Calu3 (cell line): ENCODE measurements at regions not wholly inside any gene's neighbourhood (a gene's known extent, or its start where the extent isn't known, plus 50 kb on each side); places are given as distances from the start of the nearest gene placed in this dataset.

Source experiments
- BruUV-seq: library from RNA; stranded (reverse); fragments of 400-500 nt; replicated peaks from 2 replicates; lab custom pipeline; 2021; lab: Mats Ljungman, UMichigan
- CTCF ChIA-PET: fragments of 300-600 bp; sonication (Branson Sonifier 250); formaldehyde crosslinking; loops from one replicate; lab custom pipeline; 2022; ENCODE audit warnings: antibody characterized with exemption; lab: Charles Lee
- DNase-seq: peaks from one replicate; pipeline ENCODE4 v3.0.0; 2022
- H3K27ac Mint-ChIP-seq: one replicate; pipeline ENCODE4 v1.8.0; 2022; ENCODE audit warnings: mixed read lengths; ENCODE audit not compliant: unreplicated experiment
- H3K27me3 Mint-ChIP-seq: one replicate; pipeline ENCODE4 v1.8.0; 2022; ENCODE audit warnings: mixed read lengths; ENCODE audit not compliant: unreplicated experiment
- H3K36me3 Mint-ChIP-seq: one replicate; pipeline ENCODE4 v1.8.0; 2022; ENCODE audit warnings: mild to moderate bottlenecking, moderate library complexity, mixed read lengths; ENCODE audit not compliant: insufficient read depth, unreplicated experiment
- H3K4me1 Mint-ChIP-seq: one replicate; pipeline ENCODE4 v1.8.0; 2022; ENCODE audit warnings: mild to moderate bottlenecking, low read depth, mixed read lengths; ENCODE audit not compliant: unreplicated experiment
- H3K4me3 Mint-ChIP-seq: one replicate; pipeline ENCODE4 v1.8.0; 2022; ENCODE audit warnings: mild to moderate bottlenecking, low read depth, moderate library complexity, mixed read lengths; ENCODE audit not compliant: unreplicated experiment
- H3K9me3 Mint-ChIP-seq: one replicate; pipeline ENCODE4 v1.8.0; 2022; ENCODE audit warnings: low read depth, mixed read lengths; ENCODE audit not compliant: unreplicated experiment
- intact Hi-C: fragments of 100-400 bp; cut with micrococcal nuclease; formaldehyde crosslinking; loops from one replicate; pipeline ENCODE4 v1.10.0; 2022; ENCODE audit not compliant: unreplicated experiment
- TF ChIP-seq, protein P1 (sequence below): fragments of 200-600 bp; IDR thresholded peaks from one replicate; pipeline ENCODE4 v1.8.0; 2022; ENCODE audit warnings: antibody characterized with exemption; ENCODE audit not compliant: unreplicated experiment

DNA sequence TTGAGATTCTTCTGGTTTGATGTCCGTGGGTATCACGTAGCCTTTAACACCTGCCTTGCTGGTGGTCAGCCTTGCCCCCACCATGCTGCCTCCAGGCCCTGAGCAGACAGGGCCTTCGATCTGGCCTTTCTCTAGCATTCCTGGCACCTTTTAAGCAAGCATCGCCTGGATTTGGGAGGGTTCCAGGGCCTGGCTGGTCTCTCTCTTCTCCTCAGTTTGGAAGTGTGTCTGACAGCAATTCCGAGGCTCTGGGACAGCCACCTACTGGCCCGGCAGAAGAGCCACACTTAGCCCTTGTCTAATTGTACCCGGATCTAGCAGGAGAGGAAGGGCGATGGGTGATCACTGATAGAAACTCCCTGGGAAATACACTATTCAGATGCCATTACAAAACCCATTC is 441.3 kb upstream of the MKI67 start:
- Mint-ChIP-seq H3K27ac (no peak overlapping the region), H3K9me3 (no peaks in the 10 kb centered on the region), H3K36me3 (no peaks in the 10 kb centered on the region), H3K4me1 (no peaks in the 10 kb centered on the region), H3K4me3 (no peak overlapping the region), H3K27me3 (no peaks in the 10 kb centered on the region)
- intact Hi-C loops: no loop called here
- no peak for DNase-seq
- TF ChIP-seq, protein P1, sequence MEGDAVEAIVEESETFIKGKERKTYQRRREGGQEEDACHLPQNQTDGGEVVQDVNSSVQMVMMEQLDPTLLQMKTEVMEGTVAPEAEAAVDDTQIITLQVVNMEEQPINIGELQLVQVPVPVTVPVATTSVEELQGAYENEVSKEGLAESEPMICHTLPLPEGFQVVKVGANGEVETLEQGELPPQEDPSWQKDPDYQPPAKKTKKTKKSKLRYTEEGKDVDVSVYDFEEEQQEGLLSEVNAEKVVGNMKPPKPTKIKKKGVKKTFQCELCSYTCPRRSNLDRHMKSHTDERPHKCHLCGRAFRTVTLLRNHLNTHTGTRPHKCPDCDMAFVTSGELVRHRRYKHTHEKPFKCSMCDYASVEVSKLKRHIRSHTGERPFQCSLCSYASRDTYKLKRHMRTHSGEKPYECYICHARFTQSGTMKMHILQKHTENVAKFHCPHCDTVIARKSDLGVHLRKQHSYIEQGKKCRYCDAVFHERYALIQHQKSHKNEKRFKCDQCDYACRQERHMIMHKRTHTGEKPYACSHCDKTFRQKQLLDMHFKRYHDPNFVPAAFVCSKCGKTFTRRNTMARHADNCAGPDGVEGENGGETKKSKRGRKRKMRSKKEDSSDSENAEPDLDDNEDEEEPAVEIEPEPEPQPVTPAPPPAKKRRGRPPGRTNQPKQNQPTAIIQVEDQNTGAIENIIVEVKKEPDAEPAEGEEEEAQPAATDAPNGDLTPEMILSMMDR: no peak
- CTCF ChIA-PET: no interaction called here
- BruUV-seq: no TSS peak

DNA sequence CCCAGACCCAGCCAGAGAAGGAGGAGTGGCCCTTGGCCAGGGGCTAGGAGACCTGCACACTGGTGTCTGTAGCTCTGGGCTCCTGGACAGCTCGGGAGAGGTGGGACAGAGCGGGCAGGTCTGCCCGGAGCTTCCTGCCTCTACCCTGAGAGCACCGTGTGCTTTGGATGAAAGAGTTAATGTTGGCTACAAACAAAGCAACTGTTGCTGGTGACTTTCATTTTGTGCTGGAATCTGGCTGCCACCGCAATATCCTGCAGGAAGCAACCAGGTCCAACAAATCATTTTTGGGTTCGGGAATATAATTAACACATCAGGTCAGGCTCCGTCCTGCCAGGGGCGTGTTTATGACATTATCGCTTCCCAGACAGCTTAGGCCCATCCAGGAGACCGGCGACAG is 441.8 kb upstream of the MKI67 start:
- Mint-ChIP-seq H3K27me3 (no peaks in the 10 kb centered on the region), H3K27ac (no peak overlapping the region), H3K9me3 (no peaks in the 10 kb centered on the region), H3K4me1 (no peaks in the 10 kb centered on the region), H3K36me3 (no peaks in the 10 kb centered on the region), H3K4me3 (no peak overlapping the region)
- DNase-seq: no peak
- TF ChIP-seq, protein P1: no peak
- BruUV-seq: no TSS peak
- CTCF ChIA-PET: no interaction called here
- intact Hi-C loops: no loop called here

GRCh38 chr10:128568491-128568890 is 442.3 kb upstream of the MKI67 start:
- no TSS peak for BruUV-seq
- Mint-ChIP-seq H3K27ac (no peak overlapping the region), H3K36me3 (no peaks in the 10 kb centered on the region), H3K27me3 (no peaks in the 10 kb centered on the region), H3K4me3 (no peak overlapping the region), H3K4me1 (no peaks in the 10 kb centered on the region), H3K9me3 (no peaks in the 10 kb centered on the region)
- intact Hi-C loops: no loop called here
- TF ChIP-seq, protein P1: no peak
- CTCF ChIA-PET: no interaction called here
- no peak for DNase-seq

GRCh38 chr10:128568990-128569945 is 443.0 kb upstream of the MKI67 start:
- H3K4me3 Mint-ChIP-seq: no peak overlapping the region
- H3K27me3 Mint-ChIP-seq: no peaks in the 10 kb centered on the region
- no peak overlapping the region for H3K27ac Mint-ChIP-seq
- BruUV-seq: no TSS peak
- H3K4me1 Mint-ChIP-seq: no peaks in the 10 kb centered on the region
- TF ChIP-seq, protein P1: no peak
- H3K9me3 Mint-ChIP-seq: no peaks in the 10 kb centered on the region
- no peak for DNase-seq
- CTCF ChIA-PET: no interaction called here
- no peaks in the 10 kb centered on the region for H3K36me3 Mint-ChIP-seq
- intact Hi-C loops: no loop called here
